ENCODE measurements at regions not wholly inside any gene's neighbourhood (a gene's known extent, or its start where the extent isn't known, plus 50 kb on each side); places are given as distances from the start of the nearest gene placed in this dataset.

GRCh38 chr6:156392648-156393047 lies 384.5 kb upstream of the ARID1B start:
- H3K27ac ChIP-seq (ENCODE audit: low read depth), result no peak overlapping the region
- peaks cover 44% of the 10 kb centered on the region for H3K4me1 Mint-ChIP-seq
- H3K4me3 ChIP-seq, result no peak overlapping the region
- H3K27me3 Mint-ChIP-seq (ENCODE audit: insufficient read depth, low read depth, poor library complexity), result peaks cover 2% of the 10 kb centered on the region
- DNase-seq (ENCODE audit: low spot score) (no peak), ATAC-seq (no peak)
- H3K36me3 Mint-ChIP-seq (ENCODE audit: low read depth), result no peaks in the 10 kb centered on the region
- no peaks in the 10 kb centered on the region; the same call in 2 of the 3 replicates for H3K9me3 Mint-ChIP-seq
- no peaks in the 10 kb centered on the region for H3K36me3 ChIP-seq (ENCODE audit: insufficient read depth)
- no peak overlapping the region for H3K4me2 ChIP-seq
- no peaks in the 10 kb centered on the region; the same call in 1 of the 2 replicates for H3K27me3 ChIP-seq (ENCODE audit: insufficient read depth)
- H3K27ac Mint-ChIP-seq, result no peak overlapping the region
- no peak overlapping the region for H3K4me3 Mint-ChIP-seq
- H3K9me2 ChIP-seq (ENCODE audit: insufficient read depth), result peaks cover 6% of the 10 kb centered on the region
- H3F3A ChIP-seq (replicated peaks; ENCODE audit: low read depth), result no peaks in the 10 kb centered on the region
- no peak overlapping the region for H2AFZ ChIP-seq
- H3K4me1 ChIP-seq (ENCODE audit: insufficient read depth), result peaks cover 32% of the 10 kb centered on the region
- H3K79me2 ChIP-seq (replicated peaks; ENCODE audit: insufficient read depth), result no peaks in the 10 kb centered on the region
- H4K20me1 ChIP-seq (replicated peaks; ENCODE audit: insufficient read depth), result no peaks in the 10 kb centered on the region
- TF ChIP-seq ZNF114 (CRISPR knock-in tag; IDR thresholded peaks at IDR 0.05) (no peak), ZNF331 (CRISPR knock-in tag; IDR thresholded peaks at IDR 0.05; ENCODE audit: low read depth) (no peak), ZNF462 (CRISPR knock-in tag; IDR thresholded peaks at IDR 0.05) (no peak)

GRCh38 chr6:156391977-156392376 lies 385.2 kb upstream of the ARID1B start:
- H3K36me3 Mint-ChIP-seq (ENCODE audit: low read depth), result no peaks in the 10 kb centered on the region
- no peaks in the 10 kb centered on the region; the same call in 1 of the 2 replicates for H3K27me3 ChIP-seq (ENCODE audit: insufficient read depth)
- H3K79me2 ChIP-seq (replicated peaks; ENCODE audit: insufficient read depth), result no peaks in the 10 kb centered on the region
- H2AFZ ChIP-seq, result no peak overlapping the region; the same call in 1 of the 2 replicates
- H3K27ac ChIP-seq (ENCODE audit: low read depth), result no peak overlapping the region
- no peaks in the 10 kb centered on the region for H3K36me3 ChIP-seq (ENCODE audit: insufficient read depth)
- no peaks in the 10 kb centered on the region; the same call in 2 of the 3 replicates for H3K9me3 Mint-ChIP-seq
- no peaks in the 10 kb centered on the region for H4K20me1 ChIP-seq (replicated peaks; ENCODE audit: insufficient read depth)
- H3K27me3 Mint-ChIP-seq (ENCODE audit: insufficient read depth, low read depth, poor library complexity), result peaks cover 2% of the 10 kb centered on the region
- peaks cover 38% of the 10 kb centered on the region for H3K4me1 Mint-ChIP-seq
- TF ChIP-seq ZNF331 (CRISPR knock-in tag; IDR thresholded peaks at IDR 0.05; ENCODE audit: low read depth), result no peak
- no peak for TF ChIP-seq POLR2AphosphoS5 (IDR thresholded peaks at IDR 0.05; ENCODE audit: low read depth)
- TF ChIP-seq NANOG (IDR thresholded peaks at IDR 0.05; ENCODE audit: borderline replicate concordance), result no peak
- peaks cover 10% of the 10 kb centered on the region for H3K9me2 ChIP-seq (ENCODE audit: insufficient read depth)
- ATAC-seq (no peak), DNase-seq (ENCODE audit: low spot score) (no peak)
- H3K4me1 ChIP-seq (ENCODE audit: insufficient read depth), result peaks cover 27% of the 10 kb centered on the region
- H3F3A ChIP-seq (replicated peaks; ENCODE audit: low read depth), result no peaks in the 10 kb centered on the region
- H3K4me3 ChIP-seq, result no peak overlapping the region
- no peak overlapping the region for H3K4me2 ChIP-seq
- no peak overlapping the region for H3K27ac Mint-ChIP-seq
- H3K4me3 Mint-ChIP-seq, result no peak overlapping the region

All from GM23338 (cell line).